Panc1 (cell line): ENCODE measurements at regions not wholly inside any gene's neighbourhood (a gene's known extent, or its start where the extent isn't known, plus 50 kb on each side); places are given as distances from the start of the nearest gene placed in this dataset.

Source experiments
- ATAC-seq: fragments of 200-7000 bp; cut with Tn5 transposase; 2 replicates; pipeline ENCODE4 v1.9.1; 2020; ENCODE audit warnings: mild to moderate bottlenecking, moderate library complexity
- BruUV-seq: library from RNA; stranded (reverse); fragments of 400-500 nt; replicated peaks from 2 replicates; lab custom pipeline; 2021; lab: Mats Ljungman, UMichigan
- CTCF ChIA-PET: fragments of 300-600 bp; sonication (Branson Sonifier 250); formaldehyde crosslinking; loops from one replicate; lab custom pipeline; 2022; ENCODE audit warnings: antibody characterized with exemption; lab: Charles Lee
- POLR2A ChIA-PET: fragments of 300-600 bp; sonication (Branson Sonifier 250); formaldehyde crosslinking; loops from one replicate; lab custom pipeline; 2022; ENCODE audit warnings: antibody characterized with exemption; lab: Charles Lee
- DNase-seq: peaks from one replicate; pipeline ENCODE4 v3.0.0-alpha.2; 2010; ENCODE audit warnings: low read depth, low spot score
- H3K27ac ChIP-seq: 2 replicates; pipeline ENCODE4 v1.5.1; 2011; ENCODE audit warnings: mild to moderate bottlenecking, low read length, inconsistent platforms
- H3K27me3 ChIP-seq: fragments of 200-500 bp; sonication (Bioruptor generic); 2 replicates; pipeline ENCODE4 v1.6.0; 2014; ENCODE audit warnings: low read length, inconsistent platforms; ENCODE audit not compliant: control insufficient read depth, insufficient read depth
- H3K36me3 ChIP-seq: fragments of 200-500 bp; sonication (Bioruptor generic); 2 replicates; pipeline ENCODE4 v1.5.1; 2014; ENCODE audit warnings: inconsistent platforms, mild to moderate bottlenecking, low read length, moderate library complexity; ENCODE audit not compliant: control insufficient read depth, insufficient read depth
- H3K4me1 ChIP-seq: 2 replicates; pipeline ENCODE4 v1.5.1; 2011; ENCODE audit warnings: inconsistent platforms, mild to moderate bottlenecking, low read length, moderate library complexity; ENCODE audit not compliant: control insufficient read depth, insufficient read depth
- H3K4me3 ChIP-seq, 2 experiments: 2 replicates each; pipeline ENCODE4 v1.5.1; 2011 to 2012; ENCODE audit warnings: low read depth in 2 of 2, low read length in 2 of 2, mild to moderate bottlenecking in 2 of 2, inconsistent platforms in 1 of 2, moderate library complexity in 1 of 2
- H3K9me3 ChIP-seq: fragments of 200-500 bp; sonication (Bioruptor generic); 2 replicates; pipeline ENCODE4 v1.5.1; 2014; ENCODE audit warnings: low read depth, mild to moderate bottlenecking, inconsistent platforms, low read length, moderate library complexity; ENCODE audit not compliant: control insufficient read depth, insufficient read depth
- CTCF ChIP-seq: fragments of 450-650 bp; IDR thresholded peaks from 2 replicates; pipeline ENCODE4 v1.5.1; 2017; ENCODE audit warnings: mild to moderate bottlenecking
- POLR2AphosphoS5 ChIP-seq: IDR thresholded peaks from 2 replicates; pipeline ENCODE4 v1.6.1; 2012; ENCODE audit warnings: mild to moderate bottlenecking, low read depth, low read length, moderate library complexity
- REST ChIP-seq, 2 experiments: IDR thresholded peaks; 2 replicates each; pipeline ENCODE4 v1.6.1; 2011 to 2012; ENCODE audit warnings: low read depth in 2 of 2, control low read depth in 1 of 2, low read length in 1 of 2, mild to moderate bottlenecking in 1 of 2, moderate library complexity in 1 of 2; ENCODE audit not compliant: insufficient read depth in 1 of 2
- SIN3A ChIP-seq: IDR thresholded peaks from 2 replicates; pipeline ENCODE4 v1.6.1; 2012; ENCODE audit warnings: low read depth, mild to moderate bottlenecking, low read length, moderate library complexity, borderline replicate concordance; ENCODE audit not compliant: insufficient read depth
- TCF7L2 ChIP-seq: IDR thresholded peaks from 2 replicates; pipeline ENCODE4 v1.6.1; 2011; ENCODE audit warnings: mild to moderate bottlenecking, low read depth, low read length, inconsistent platforms
- in situ Hi-C: cut with HindIII; loops from 2 replicates; pipeline ENCODE4 v1.10.0; 2016; ENCODE audit warnings: low sequenced_read_pairs, low pct_unique_long_range_greater_than_20kb
- intact Hi-C: fragments of 100-400 bp; cut with micrococcal nuclease; formaldehyde crosslinking; loops from one replicate; pipeline ENCODE4 v1.10.0; 2022; ENCODE audit not compliant: unreplicated experiment

GRCh38 chr17:69634844-69635243, 220.3 kb downstream of the MAP2K6 start:
- Histone ChIP-seq H3K4me3 (no peak overlapping the region), H3K9me3 (no peaks in the 10 kb centered on the region; the same call in 1 of the 2 replicates), H3K4me1 (no peaks in the 10 kb centered on the region), H3K27me3 (no peaks in the 10 kb centered on the region), H3K36me3 (no peaks in the 10 kb centered on the region), H3K27ac (no peak overlapping the region)
- ATAC-seq (no peak), DNase-seq (no peak)
- intact Hi-C loops: no loop called here
- CTCF ChIA-PET: no interaction called here
- no peak for TF ChIP-seq CTCF
- TF ChIP-seq TCF7L2: no peak
- POLR2A ChIA-PET: no interaction called here
- no TSS peak for BruUV-seq
- in situ Hi-C loops: no loop called here

- Histone ChIP-seq H3K4me3 (no peak overlapping the region), H3K9me3 (no peaks in the 10 kb centered on the region; the same call in 1 of the 2 replicates), H3K36me3 (no peaks in the 10 kb centered on the region), H3K4me1 (no peaks in the 10 kb centered on the region), H3K27me3 (no peaks in the 10 kb centered on the region), H3K27ac (no peak overlapping the region)
- no peak for ATAC-seq
- ChIA-PET CTCF (interaction anchor here (0.7 kb wide), 1 partner anchor 1169 kb away, joined by 3 read pairs; no protein-coding TSS in a partner anchor), POLR2A (no interaction called here)
- no peak for TF ChIP-seq TCF7L2
- no peak for TF ChIP-seq CTCF
- BruUV-seq: no TSS peak
- in situ Hi-C loops: no loop called here
- DNase-seq: no peak
- intact Hi-C loops: no loop called here
These were observed 223.1 kb downstream of the MAP2K6 start for GRCh38 chr17:69637446-69638156.

GRCh38 chr17:69639096-69639495, 224.6 kb downstream of the MAP2K6 start:
- no peak for ATAC-seq
- intact Hi-C loops: no loop called here

More at GRCh38 chr17:69639096-69639495, 224.6 kb downstream of the MAP2K6 start:
- H3K27ac ChIP-seq: no peak overlapping the region
- H3K27me3 ChIP-seq: no peaks in the 10 kb centered on the region
- CTCF ChIA-PET: no interaction called here
- H3K9me3 ChIP-seq: no peaks in the 10 kb centered on the region; the same call in 1 of the 2 replicates
- no peak for TF ChIP-seq SIN3A
- TF ChIP-seq CTCF: no peak
- TF ChIP-seq POLR2AphosphoS5: no peak
- TF ChIP-seq REST (IDR thresholded peaks at IDR 0.05; ENCODE audit: insufficient read depth in 1 of 2, low read depth in 2 of 2, low read length in 1 of 2): no peak
- TF ChIP-seq TCF7L2: no peak
- in situ Hi-C loops: no loop called here
- DNase-seq: no peak
- no peaks in the 10 kb centered on the region for H3K36me3 ChIP-seq
- BruUV-seq: no TSS peak
- no peak overlapping the region for H3K4me3 ChIP-seq
- H3K4me1 ChIP-seq: no peaks in the 10 kb centered on the region
- POLR2A ChIA-PET: no interaction called here
